GM12878 (cell line): ENCODE measurements at regions not wholly inside any gene's neighbourhood (a gene's known extent, or its start where the extent isn't known, plus 50 kb on each side); places are given as distances from the start of the nearest gene placed in this dataset.

Experiments
- ATAC-seq: fragments of 200-7000 bp; cut with Tn5 transposase; 3 replicates; pipeline ENCODE4 v1.9.1; 2020; ENCODE audit warnings: mild to moderate bottlenecking, moderate library complexity
- BruUV-seq: library from RNA; stranded (reverse); fragments of 400-500 nt; replicated peaks from 2 replicates; lab custom pipeline; 2021; lab: Mats Ljungman, UMichigan
- CTCF ChIA-PET: fragments of 300-600 bp; sonication (Branson Sonifier 250); formaldehyde crosslinking; extraction: SDS; loops from one replicate; lab custom pipeline; 2021; ENCODE audit warnings: inconsistent platforms; lab: Yijun Ruan, JAX
- POLR2A ChIA-PET: fragments of 350-600 bp; formaldehyde crosslinking; extraction: SDS; loops from one replicate; lab custom pipeline; 2021; ENCODE audit warnings: inconsistent platforms; lab: Charles Lee
- RAD21 ChIA-PET: fragments of 300-600 bp; sonication (Branson Sonifier 250); formaldehyde crosslinking; loops from one replicate; lab custom pipeline; 2023; ENCODE audit warnings: antibody characterized with exemption; ENCODE audit not compliant: unreplicated experiment; lab: Charles Lee
- SMC1A ChIA-PET: fragments of 300-600 bp; sonication (Branson Sonifier 250); formaldehyde crosslinking; loops from one replicate; lab custom pipeline; 2023; ENCODE audit not compliant: unreplicated experiment, uncharacterized antibody; lab: Charles Lee
- DNase-seq: peaks from one replicate; pipeline ENCODE4 v3.0.0-alpha.2; 2011; ENCODE audit warnings: low read depth, low spot score
- FAIRE-seq: peaks from 3 replicates; lab custom pipeline; 2011; peaks lifted over from hg19 to GRCh38; lab: Jason Lieb, UNC
- H2AFZ ChIP-seq: 2 replicates; pipeline ENCODE4 v1.6.0; 2011; ENCODE audit warnings: low read depth, low read length, control low read depth; ENCODE audit not compliant: control insufficient read depth
- H3K27ac ChIP-seq: 2 replicates; pipeline ENCODE4 v1.5.1; 2011; ENCODE audit warnings: control low read depth; ENCODE audit not compliant: control insufficient read depth, insufficient read depth
- H3K27me3 ChIP-seq, 2 experiments: replicated peaks in 1 of 2; 2 replicates each; pipeline versions ENCODE4 v1.6.0 to v1.6.1; 2011; ENCODE audit warnings: low read length in 1 of 2; ENCODE audit not compliant: control insufficient read depth in 2 of 2, insufficient read depth in 2 of 2
- H3K36me3 ChIP-seq, 2 experiments: 2 replicates each; pipeline ENCODE4 v1.5.1; 2011; ENCODE audit warnings: low read length in 1 of 2; ENCODE audit not compliant: control insufficient read depth in 2 of 2, insufficient read depth in 2 of 2
- H3K4me1 ChIP-seq: 2 replicates; pipeline ENCODE4 v1.6.1; 2011; ENCODE audit warnings: mild to moderate bottlenecking, low read length, moderate library complexity, mixed read lengths; ENCODE audit not compliant: control insufficient read depth, insufficient read depth
- H3K4me2 ChIP-seq: 2 replicates; pipeline ENCODE4 v1.6.0; 2011; ENCODE audit warnings: control low read depth; ENCODE audit not compliant: control insufficient read depth, insufficient read depth
- H3K4me3 ChIP-seq: fragments of 200-600 bp; sonication (generic); 2 replicates; pipeline ENCODE4 v1.5.1; 2016
- H3K79me2 ChIP-seq: 2 replicates; pipeline ENCODE4 v1.6.0; 2011; ENCODE audit warnings: low read length; ENCODE audit not compliant: control insufficient read depth, insufficient read depth
- H3K9ac ChIP-seq: 2 replicates; pipeline ENCODE4 v1.8.0; 2011; ENCODE audit warnings: low read length, control low read depth, mixed read lengths; ENCODE audit not compliant: control insufficient read depth, insufficient read depth
- H3K9me3 ChIP-seq: replicated peaks from 3 replicates; pipeline ENCODE4 v1.5.1; 2011; ENCODE audit warnings: mild to moderate bottlenecking, low read length; ENCODE audit not compliant: control insufficient read depth, insufficient read depth
- H4K20me1 ChIP-seq: 2 replicates; pipeline ENCODE4 v1.6.0; 2011; ENCODE audit not compliant: control insufficient read depth, insufficient read depth
- ATF7 ChIP-seq: fragments of 450-650 bp; IDR thresholded peaks from 2 replicates; pipeline ENCODE4 v1.6.1; 2016; ENCODE audit warnings: low read depth, mild to moderate bottlenecking
- CBFB ChIP-seq: IDR thresholded peaks from 2 replicates; pipeline ENCODE4 v1.6.1; 2016; ENCODE audit warnings: antibody characterized with exemption, low read depth
- CHD2 ChIP-seq: IDR thresholded peaks from 2 replicates; pipeline ENCODE4 v1.6.1; 2011; ENCODE audit warnings: low read depth, low read length, improper control_type of control experiment, borderline replicate concordance
- EP300 ChIP-seq, 2 experiments: fragments of 150-350 bp in 1 of 2; IDR thresholded peaks; 2 replicates each; pipeline ENCODE4 v1.6.1; 2011 to 2012; ENCODE audit warnings: low read depth in 2 of 2, low read length in 2 of 2, borderline replicate concordance in 1 of 2, improper control_type of control experiment in 1 of 2, inconsistent platforms in 1 of 2; ENCODE audit not compliant: control insufficient read depth in 1 of 2
- PAX5 ChIP-seq: IDR thresholded peaks from 2 replicates; pipeline ENCODE4 v1.6.1; 2011; ENCODE audit warnings: low read depth, low read length, borderline replicate concordance
- RAD21 ChIP-seq: IDR thresholded peaks from 2 replicates; pipeline ENCODE4 v1.6.1; 2011; ENCODE audit warnings: mild to moderate bottlenecking, low read depth, low read length, moderate library complexity; ENCODE audit not compliant: insufficient read depth
- RUNX3 ChIP-seq: IDR thresholded peaks from 2 replicates; pipeline ENCODE4 v1.6.1; 2012; ENCODE audit warnings: low read length, inconsistent platforms
- SIX5 ChIP-seq: IDR thresholded peaks from 2 replicates; pipeline ENCODE4 v1.6.1; 2011; ENCODE audit warnings: mild to moderate bottlenecking, low read depth, low read length, moderate library complexity; ENCODE audit not compliant: severe bottlenecking
- TAF1 ChIP-seq: IDR thresholded peaks from 2 replicates; pipeline ENCODE4 v1.6.1; 2011; ENCODE audit warnings: mild to moderate bottlenecking, low read depth, low read length, borderline replicate concordance
- ZZZ3 ChIP-seq: IDR thresholded peaks from 2 replicates; pipeline ENCODE4 v1.6.1; 2011; ENCODE audit warnings: low read depth; ENCODE audit not compliant: control insufficient read depth, insufficient read length
- WGBS: methylation state at CpG from one replicate; pipeline ENCODE4 v1.1.6; 2016; ENCODE audit warnings: low lambda C conversion rate; ENCODE audit not compliant: insufficient replicate concordance, insufficient coverage; ENCODE audit errors: missing lambda C conversion rate; 5-methylcytosine and 5-hydroxymethylcytosine counted together
- in situ Hi-C: fragments of 300-500 bp; cut with MboI; formaldehyde crosslinking; loops from 9 replicates; pipeline ENCODE4 v1.14.3; 2018; ENCODE audit warnings: mixed read lengths
- intact Hi-C: fragments of 100-400 bp; cut with micrococcal nuclease; formaldehyde crosslinking; loops from one replicate; pipeline ENCODE4 v1.14.2; 2022; ENCODE audit not compliant: unreplicated experiment
- TF ChIP-seq, protein P1 (sequence below): IDR thresholded peaks from 2 replicates; pipeline ENCODE4 v1.6.1; 2012; ENCODE audit warnings: low read depth, low read length, improper control_type of control experiment
- TF ChIP-seq, protein P2 (sequence below): IDR thresholded peaks from 2 replicates; pipeline ENCODE4 v1.6.1; 2011; ENCODE audit warnings: borderline replicate concordance, low read depth, mild to moderate bottlenecking, moderate library complexity, mixed read lengths, low read length; ENCODE audit not compliant: insufficient read depth; ENCODE audit errors: extremely low read length
- TF ChIP-seq, protein P3 (sequence below): IDR thresholded peaks from 2 replicates; pipeline ENCODE4 v1.6.1; 2012; ENCODE audit warnings: low read depth, low read length, improper control_type of control experiment
- TF ChIP-seq, protein P4 (sequence below): fragments of 450-650 bp; IDR thresholded peaks from 2 replicates; pipeline ENCODE4 v1.6.1; 2017; ENCODE audit warnings: borderline replicate concordance
- TF ChIP-seq, protein P5 (sequence below): fragments of 450-650 bp; IDR thresholded peaks from 2 replicates; pipeline ENCODE4 v1.6.1; 2016; ENCODE audit warnings: mild to moderate bottlenecking, moderate library complexity, borderline replicate concordance

DNA sequence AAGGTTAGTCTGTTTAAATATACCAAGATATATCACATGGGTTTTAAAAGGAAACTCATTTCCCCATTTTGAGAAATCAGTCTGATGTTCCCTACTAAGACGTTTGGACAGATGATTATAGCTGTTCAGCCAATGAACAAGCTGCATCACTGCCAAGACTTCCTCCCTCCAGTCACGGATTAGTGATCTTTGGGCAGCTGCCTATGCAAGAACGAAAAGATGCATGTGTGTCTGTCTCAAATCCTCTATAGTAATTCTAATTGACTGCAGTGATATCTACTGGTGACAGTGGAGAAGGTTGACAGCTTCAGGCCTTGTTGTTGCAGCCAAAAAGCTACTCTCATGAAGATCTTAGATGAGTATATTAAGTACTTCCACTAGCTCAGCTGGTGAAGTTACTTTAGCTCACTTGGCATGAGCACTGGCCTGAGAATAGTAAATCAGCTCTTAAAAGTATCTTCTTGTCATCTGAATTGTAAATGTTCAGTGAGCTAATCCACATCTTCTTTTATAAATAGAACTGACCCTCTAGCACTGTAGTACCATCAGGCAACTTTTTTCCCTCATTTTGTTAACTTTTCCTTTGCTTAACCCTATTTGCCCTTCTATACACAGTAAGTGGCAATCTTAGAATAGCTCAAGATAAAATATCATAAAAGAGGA is 134.5 kb upstream of the PCDH10 start:
- ChIA-PET RAD21 (no interaction called here), POLR2A (no interaction called here), CTCF (interaction anchor here (1.5 kb wide), 1 partner anchor 25 kb away, joined by 5 read pairs; no protein-coding TSS in a partner anchor), SMC1A (interaction anchor here (0.7 kb wide), 1 partner anchor 11 kb away, joined by 3 read pairs; no protein-coding TSS in a partner anchor)
- no peak overlapping the region for H3K4me3 ChIP-seq
- no peak overlapping the region for H3K9ac ChIP-seq
- in situ Hi-C loops: no loop called here
- H3K27me3 ChIP-seq: no peaks in the 10 kb centered on the region
- DNase-seq (no peak), FAIRE-seq (no peak), ATAC-seq (no peak)
- no peak overlapping the region for H3K27ac ChIP-seq
- no peaks in the 10 kb centered on the region for H3K9me3 ChIP-seq
- intact Hi-C loops: no loop called here
- no peaks in the 10 kb centered on the region for H3K36me3 ChIP-seq
- H2AFZ ChIP-seq: no peak overlapping the region
- no peak overlapping the region for H3K4me2 ChIP-seq
- H3K4me1 ChIP-seq: no peaks in the 10 kb centered on the region
- no peaks in the 10 kb centered on the region for H4K20me1 ChIP-seq
- WGBS: 0% methylated on average over 3 of the region's 3 CpGs
- no peaks in the 10 kb centered on the region for H3K79me2 ChIP-seq
- no TSS peak for BruUV-seq
- TF ChIP-seq TAF1 (no peak), CHD2 (no peak), CBFB (no peak), RAD21 (no peak), RUNX3 (no peak), PAX5 (no peak), EP300 (IDR thresholded peaks at IDR 0.05; ENCODE audit: borderline replicate concordance in 1 of 2, control insufficient read depth in 1 of 2, low read depth in 2 of 2, low read length in 2 of 2) (no peak), ZZZ3 (no peak), ATF7 (no peak), SIX5 (no peak)
- TF ChIP-seq, protein P1, sequence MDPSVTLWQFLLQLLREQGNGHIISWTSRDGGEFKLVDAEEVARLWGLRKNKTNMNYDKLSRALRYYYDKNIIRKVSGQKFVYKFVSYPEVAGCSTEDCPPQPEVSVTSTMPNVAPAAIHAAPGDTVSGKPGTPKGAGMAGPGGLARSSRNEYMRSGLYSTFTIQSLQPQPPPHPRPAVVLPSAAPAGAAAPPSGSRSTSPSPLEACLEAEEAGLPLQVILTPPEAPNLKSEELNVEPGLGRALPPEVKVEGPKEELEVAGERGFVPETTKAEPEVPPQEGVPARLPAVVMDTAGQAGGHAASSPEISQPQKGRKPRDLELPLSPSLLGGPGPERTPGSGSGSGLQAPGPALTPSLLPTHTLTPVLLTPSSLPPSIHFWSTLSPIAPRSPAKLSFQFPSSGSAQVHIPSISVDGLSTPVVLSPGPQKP: no peak
- TF ChIP-seq, protein P2, sequence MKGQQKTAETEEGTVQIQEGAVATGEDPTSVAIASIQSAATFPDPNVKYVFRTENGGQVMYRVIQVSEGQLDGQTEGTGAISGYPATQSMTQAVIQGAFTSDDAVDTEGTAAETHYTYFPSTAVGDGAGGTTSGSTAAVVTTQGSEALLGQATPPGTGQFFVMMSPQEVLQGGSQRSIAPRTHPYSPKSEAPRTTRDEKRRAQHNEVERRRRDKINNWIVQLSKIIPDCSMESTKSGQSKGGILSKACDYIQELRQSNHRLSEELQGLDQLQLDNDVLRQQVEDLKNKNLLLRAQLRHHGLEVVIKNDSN: no peak
- TF ChIP-seq, protein P3, sequence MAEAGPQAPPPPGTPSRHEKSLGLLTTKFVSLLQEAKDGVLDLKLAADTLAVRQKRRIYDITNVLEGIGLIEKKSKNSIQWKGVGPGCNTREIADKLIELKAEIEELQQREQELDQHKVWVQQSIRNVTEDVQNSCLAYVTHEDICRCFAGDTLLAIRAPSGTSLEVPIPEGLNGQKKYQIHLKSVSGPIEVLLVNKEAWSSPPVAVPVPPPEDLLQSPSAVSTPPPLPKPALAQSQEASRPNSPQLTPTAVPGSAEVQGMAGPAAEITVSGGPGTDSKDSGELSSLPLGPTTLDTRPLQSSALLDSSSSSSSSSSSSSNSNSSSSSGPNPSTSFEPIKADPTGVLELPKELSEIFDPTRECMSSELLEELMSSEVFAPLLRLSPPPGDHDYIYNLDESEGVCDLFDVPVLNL: no peak
- TF ChIP-seq, protein P4, sequence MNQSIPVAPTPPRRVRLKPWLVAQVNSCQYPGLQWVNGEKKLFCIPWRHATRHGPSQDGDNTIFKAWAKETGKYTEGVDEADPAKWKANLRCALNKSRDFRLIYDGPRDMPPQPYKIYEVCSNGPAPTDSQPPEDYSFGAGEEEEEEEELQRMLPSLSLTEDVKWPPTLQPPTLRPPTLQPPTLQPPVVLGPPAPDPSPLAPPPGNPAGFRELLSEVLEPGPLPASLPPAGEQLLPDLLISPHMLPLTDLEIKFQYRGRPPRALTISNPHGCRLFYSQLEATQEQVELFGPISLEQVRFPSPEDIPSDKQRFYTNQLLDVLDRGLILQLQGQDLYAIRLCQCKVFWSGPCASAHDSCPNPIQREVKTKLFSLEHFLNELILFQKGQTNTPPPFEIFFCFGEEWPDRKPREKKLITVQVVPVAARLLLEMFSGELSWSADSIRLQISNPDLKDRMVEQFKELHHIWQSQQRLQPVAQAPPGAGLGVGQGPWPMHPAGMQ: no peak
- TF ChIP-seq, protein P5, sequence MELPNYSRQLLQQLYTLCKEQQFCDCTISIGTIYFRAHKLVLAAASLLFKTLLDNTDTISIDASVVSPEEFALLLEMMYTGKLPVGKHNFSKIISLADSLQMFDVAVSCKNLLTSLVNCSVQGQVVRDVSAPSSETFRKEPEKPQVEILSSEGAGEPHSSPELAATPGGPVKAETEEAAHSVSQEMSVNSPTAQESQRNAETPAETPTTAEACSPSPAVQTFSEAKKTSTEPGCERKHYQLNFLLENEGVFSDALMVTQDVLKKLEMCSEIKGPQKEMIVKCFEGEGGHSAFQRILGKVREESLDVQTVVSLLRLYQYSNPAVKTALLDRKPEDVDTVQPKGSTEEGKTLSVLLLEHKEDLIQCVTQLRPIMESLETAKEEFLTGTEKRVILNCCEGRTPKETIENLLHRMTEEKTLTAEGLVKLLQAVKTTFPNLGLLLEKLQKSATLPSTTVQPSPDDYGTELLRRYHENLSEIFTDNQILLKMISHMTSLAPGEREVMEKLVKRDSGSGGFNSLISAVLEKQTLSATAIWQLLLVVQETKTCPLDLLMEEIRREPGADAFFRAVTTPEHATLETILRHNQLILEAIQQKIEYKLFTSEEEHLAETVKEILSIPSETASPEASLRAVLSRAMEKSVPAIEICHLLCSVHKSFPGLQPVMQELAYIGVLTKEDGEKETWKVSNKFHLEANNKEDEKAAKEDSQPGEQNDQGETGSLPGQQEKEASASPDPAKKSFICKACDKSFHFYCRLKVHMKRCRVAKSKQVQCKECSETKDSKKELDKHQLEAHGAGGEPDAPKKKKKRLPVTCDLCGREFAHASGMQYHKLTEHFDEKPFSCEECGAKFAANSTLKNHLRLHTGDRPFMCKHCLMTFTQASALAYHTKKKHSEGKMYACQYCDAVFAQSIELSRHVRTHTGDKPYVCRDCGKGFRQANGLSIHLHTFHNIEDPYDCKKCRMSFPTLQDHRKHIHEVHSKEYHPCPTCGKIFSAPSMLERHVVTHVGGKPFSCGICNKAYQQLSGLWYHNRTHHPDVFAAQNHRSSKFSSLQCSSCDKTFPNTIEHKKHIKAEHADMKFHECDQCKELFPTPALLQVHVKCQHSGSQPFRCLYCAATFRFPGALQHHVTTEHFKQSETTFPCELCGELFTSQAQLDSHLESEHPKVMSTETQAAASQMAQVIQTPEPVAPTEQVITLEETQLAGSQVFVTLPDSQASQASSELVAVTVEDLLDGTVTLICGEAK: no peak
